ENCODE measurements at regions not wholly inside any gene's neighbourhood (a gene's known extent, or its start where the extent isn't known, plus 50 kb on each side); places are given as distances from the start of the nearest gene placed in this dataset.
A peak's percentile ranks its signal among the peaks of the same experiment; 100 is the strongest.

DNA sequence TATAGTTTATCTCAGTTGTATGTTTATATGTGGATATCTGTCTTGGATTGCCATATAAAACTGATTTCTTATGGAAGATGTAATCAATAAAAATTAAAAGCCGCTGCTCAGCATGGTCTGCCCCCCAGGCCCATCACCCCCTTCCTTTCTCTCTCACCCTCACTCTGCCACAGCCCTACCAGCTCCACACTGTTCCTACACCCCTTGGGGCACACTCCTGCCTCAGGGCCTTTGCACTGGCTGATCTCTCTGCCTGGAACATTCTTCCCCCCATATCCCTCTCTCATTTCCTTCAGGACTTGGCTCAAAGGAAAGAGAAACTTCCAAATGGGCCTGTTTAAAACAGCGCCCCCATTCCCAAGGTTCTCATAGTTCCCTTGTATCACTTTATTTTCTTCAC is 63.1 kb downstream of the LRRC32 start:
- H3K36me3 Mint-ChIP-seq (ENCODE audit: unreplicated experiment): no peaks in the 10 kb centered on the region
- H3K9me3 Mint-ChIP-seq (ENCODE audit: unreplicated experiment): no peaks in the 10 kb centered on the region

DNA sequence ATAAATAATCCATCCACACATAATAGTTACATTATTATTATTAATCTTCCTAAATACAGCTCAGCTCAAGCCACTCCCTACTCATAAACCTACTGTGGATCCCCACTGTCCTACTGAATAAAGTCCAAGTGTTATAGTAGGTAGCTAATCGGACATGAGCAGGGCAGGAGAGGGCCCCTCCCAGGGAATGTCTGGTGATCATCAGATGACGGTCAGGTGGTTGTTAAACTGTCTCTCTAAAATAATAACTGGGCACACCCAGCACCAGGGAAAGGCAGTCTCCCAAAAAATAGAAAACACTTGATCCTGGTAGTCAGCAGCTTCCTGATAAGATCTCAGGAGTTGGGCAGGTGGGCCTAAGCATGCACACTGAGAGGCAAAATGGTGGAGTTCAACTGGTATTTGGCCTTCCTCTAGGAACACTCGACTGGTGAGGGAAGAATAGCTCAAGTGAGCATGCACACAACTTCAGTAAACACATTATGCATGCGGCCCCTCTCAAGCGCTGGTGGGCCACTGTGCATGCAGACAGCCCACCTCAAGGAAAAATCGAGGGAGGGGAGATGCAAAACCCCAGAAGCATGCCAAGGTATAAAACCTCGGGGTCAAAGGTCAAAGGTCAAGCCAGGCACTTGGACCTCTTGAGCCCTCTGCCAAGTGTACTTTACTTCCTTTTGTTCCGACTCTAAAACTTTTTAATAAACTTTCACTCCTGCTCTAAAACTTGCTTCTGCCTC is 65.0 kb downstream of the LRRC32 start:
- no peak overlapping the region for H3K27ac Mint-ChIP-seq (ENCODE audit: unreplicated experiment)
- no peaks in the 10 kb centered on the region for H3K36me3 Mint-ChIP-seq (ENCODE audit: unreplicated experiment)
- no peak for DNase-seq (ENCODE audit: extremely low spot score, unreplicated experiment)
- peaks cover 38% of the 10 kb centered on the region for H3K4me1 Mint-ChIP-seq (ENCODE audit: unreplicated experiment)
- H3K4me3 Mint-ChIP-seq (ENCODE audit: unreplicated experiment): no peak overlapping the region
- H3K27me3 Mint-ChIP-seq (ENCODE audit: unreplicated experiment): no peaks in the 10 kb centered on the region
- no peaks in the 10 kb centered on the region for H3K9me3 Mint-ChIP-seq (ENCODE audit: unreplicated experiment)
- TF ChIP-seq, protein P1, sequence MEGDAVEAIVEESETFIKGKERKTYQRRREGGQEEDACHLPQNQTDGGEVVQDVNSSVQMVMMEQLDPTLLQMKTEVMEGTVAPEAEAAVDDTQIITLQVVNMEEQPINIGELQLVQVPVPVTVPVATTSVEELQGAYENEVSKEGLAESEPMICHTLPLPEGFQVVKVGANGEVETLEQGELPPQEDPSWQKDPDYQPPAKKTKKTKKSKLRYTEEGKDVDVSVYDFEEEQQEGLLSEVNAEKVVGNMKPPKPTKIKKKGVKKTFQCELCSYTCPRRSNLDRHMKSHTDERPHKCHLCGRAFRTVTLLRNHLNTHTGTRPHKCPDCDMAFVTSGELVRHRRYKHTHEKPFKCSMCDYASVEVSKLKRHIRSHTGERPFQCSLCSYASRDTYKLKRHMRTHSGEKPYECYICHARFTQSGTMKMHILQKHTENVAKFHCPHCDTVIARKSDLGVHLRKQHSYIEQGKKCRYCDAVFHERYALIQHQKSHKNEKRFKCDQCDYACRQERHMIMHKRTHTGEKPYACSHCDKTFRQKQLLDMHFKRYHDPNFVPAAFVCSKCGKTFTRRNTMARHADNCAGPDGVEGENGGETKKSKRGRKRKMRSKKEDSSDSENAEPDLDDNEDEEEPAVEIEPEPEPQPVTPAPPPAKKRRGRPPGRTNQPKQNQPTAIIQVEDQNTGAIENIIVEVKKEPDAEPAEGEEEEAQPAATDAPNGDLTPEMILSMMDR (IDR thresholded peaks at IDR 0.05): no peak

More for the DNA sequence above, 63.1 kb downstream of the LRRC32 start:
- DNase-seq (ENCODE audit: extremely low spot score, unreplicated experiment): peak; percentile 53
- Mint-ChIP-seq H3K4me1 (ENCODE audit: unreplicated experiment) (peaks cover 47% of the 10 kb centered on the region), H3K4me3 (ENCODE audit: unreplicated experiment) (no peak overlapping the region), H3K27me3 (ENCODE audit: unreplicated experiment) (no peaks in the 10 kb centered on the region), H3K27ac (ENCODE audit: unreplicated experiment) (no peak overlapping the region)
- TF ChIP-seq, protein P1 (IDR thresholded peaks at IDR 0.05): no peak

DNA sequence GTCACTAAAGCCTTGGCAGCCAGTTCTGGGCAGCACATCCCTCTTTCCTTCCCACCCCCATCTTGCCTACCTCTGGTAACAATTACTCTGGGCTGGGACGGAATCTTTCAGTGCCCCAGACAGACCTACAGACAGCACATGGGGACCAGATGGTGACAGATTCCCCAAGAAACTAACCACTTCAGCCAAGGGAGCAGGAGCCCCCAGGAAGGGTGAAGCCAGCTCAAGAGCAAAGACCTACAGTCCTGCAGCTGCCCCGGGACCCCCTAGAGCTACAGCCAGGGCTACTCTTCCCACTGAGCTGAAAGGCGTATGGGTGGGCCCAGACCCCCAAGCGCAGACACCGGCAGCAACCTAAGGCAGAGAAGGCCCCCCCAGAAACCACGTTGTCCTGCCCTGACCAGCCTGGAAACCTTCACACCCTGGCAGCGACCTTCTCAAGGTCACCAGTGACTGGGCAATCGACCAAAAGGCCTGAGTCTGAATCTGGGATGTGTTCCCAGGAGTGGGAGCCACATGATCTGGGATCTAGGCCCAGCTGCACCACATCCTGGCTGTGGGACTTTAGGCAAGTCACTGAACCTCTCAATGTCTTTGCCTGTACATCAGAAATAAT is 65.8 kb downstream of the LRRC32 start:
- peaks cover 31% of the 10 kb centered on the region for H3K4me1 Mint-ChIP-seq (ENCODE audit: unreplicated experiment)
- H3K4me3 Mint-ChIP-seq (ENCODE audit: unreplicated experiment): no peak overlapping the region
- H3K36me3 Mint-ChIP-seq (ENCODE audit: unreplicated experiment): no peaks in the 10 kb centered on the region
- H3K9me3 Mint-ChIP-seq (ENCODE audit: unreplicated experiment): no peaks in the 10 kb centered on the region
- no peaks in the 10 kb centered on the region for H3K27me3 Mint-ChIP-seq (ENCODE audit: unreplicated experiment)
- TF ChIP-seq, protein P1 (IDR thresholded peaks at IDR 0.05): no peak
- H3K27ac Mint-ChIP-seq (ENCODE audit: unreplicated experiment): peak overlapping the region; percentile 42
- peak; percentile 74 for DNase-seq (ENCODE audit: extremely low spot score, unreplicated experiment)

DNA sequence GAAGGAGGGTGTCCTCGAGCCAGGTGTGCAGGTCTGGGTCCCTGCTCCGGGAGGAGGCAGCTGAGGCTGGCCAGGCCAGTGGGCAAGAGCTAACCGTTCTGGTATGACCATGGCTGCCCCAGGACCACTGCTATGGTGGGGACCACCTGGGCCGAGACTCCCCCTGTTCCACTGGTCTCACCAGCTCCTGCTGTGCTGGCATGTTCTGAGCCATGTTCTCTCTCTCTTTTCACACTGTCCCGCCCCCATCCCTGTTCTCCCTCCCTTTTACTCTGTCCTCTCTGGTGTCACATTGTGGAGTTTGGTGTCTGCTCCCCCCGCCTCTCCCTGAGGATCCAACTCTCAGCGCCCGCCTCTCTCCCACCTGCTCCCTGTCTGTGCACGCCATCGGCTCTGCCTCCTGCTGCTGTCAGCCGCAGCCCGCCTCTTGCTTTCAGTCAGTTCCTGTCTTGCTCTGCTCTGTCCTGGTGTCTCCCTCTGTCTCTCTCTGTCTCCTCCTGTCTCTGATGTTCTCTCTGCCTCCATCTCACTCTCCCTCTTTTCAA is 66.4 kb downstream of the LRRC32 start:
- Mint-ChIP-seq H3K4me3 (ENCODE audit: unreplicated experiment) (no peak overlapping the region), H3K36me3 (ENCODE audit: unreplicated experiment) (no peaks in the 10 kb centered on the region), H3K9me3 (ENCODE audit: unreplicated experiment) (no peaks in the 10 kb centered on the region), H3K27ac (ENCODE audit: unreplicated experiment) (peak overlapping the region; percentile 42), H3K4me1 (ENCODE audit: unreplicated experiment) (peaks cover 32% of the 10 kb centered on the region), H3K27me3 (ENCODE audit: unreplicated experiment) (no peaks in the 10 kb centered on the region)
- TF ChIP-seq, protein P1 (IDR thresholded peaks at IDR 0.05): no peak
- DNase-seq (ENCODE audit: extremely low spot score, unreplicated experiment): peak; percentile 69

DNA sequence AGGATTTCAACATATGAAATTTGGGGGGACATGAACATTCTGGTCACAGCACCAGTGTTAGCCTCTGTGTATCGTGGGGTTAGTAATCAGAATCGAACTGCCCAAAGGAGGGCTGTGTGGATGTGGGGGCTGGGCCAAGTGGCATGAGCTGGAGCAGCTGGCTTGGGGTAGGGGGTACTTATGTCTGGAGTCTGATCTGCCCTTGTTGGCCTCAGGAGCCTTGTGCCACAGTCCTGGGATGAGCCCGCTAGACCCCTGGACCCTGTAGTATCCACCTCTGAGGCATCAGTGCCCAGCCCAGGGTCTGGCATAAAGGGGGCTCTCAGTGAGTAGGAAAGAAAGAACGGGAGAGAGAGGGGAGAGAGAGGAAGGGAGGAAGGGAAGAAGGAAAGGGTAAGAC is 67.3 kb downstream of the LRRC32 start:
- TF ChIP-seq, protein P1 (IDR thresholded peaks at IDR 0.05): no peak
- no peak overlapping the region for H3K4me3 Mint-ChIP-seq (ENCODE audit: unreplicated experiment)
- no peaks in the 10 kb centered on the region for H3K27me3 Mint-ChIP-seq (ENCODE audit: unreplicated experiment)
- no peaks in the 10 kb centered on the region for H3K36me3 Mint-ChIP-seq (ENCODE audit: unreplicated experiment)
- H3K4me1 Mint-ChIP-seq (ENCODE audit: unreplicated experiment): peaks cover 40% of the 10 kb centered on the region
- peak; percentile 59 for DNase-seq (ENCODE audit: extremely low spot score, unreplicated experiment)
- no peaks in the 10 kb centered on the region for H3K9me3 Mint-ChIP-seq (ENCODE audit: unreplicated experiment)
- no peak overlapping the region for H3K27ac Mint-ChIP-seq (ENCODE audit: unreplicated experiment)
